Testis (tissue), 2 donors: ENCODE measurements at regions not wholly inside any gene's neighbourhood (a gene's known extent, or its start where the extent isn't known, plus 50 kb on each side); places are given as distances from the start of the nearest gene placed in this dataset.

Source experiments
- DNase-seq: peaks from one replicate; pipeline ENCODE4 v3.0.0-alpha.2; 2019
- H3K27ac ChIP-seq, 2 donors: fragments of 200-600 bp; sonication (generic); one replicate each; pipeline ENCODE4 v1.5.1; 2019
- H3K27me3 ChIP-seq: fragments of 200-600 bp; sonication (generic); one replicate; pipeline ENCODE4 v1.5.1; 2019
- H3K36me3 ChIP-seq: fragments of 200-600 bp; sonication (generic); one replicate; pipeline ENCODE4 v1.5.1; 2017; ENCODE audit warnings: low read depth; ENCODE audit errors: missing control alignments
- H3K4me1 ChIP-seq: fragments of 200-600 bp; sonication (generic); one replicate; pipeline ENCODE4 v1.5.1; 2019
- H3K4me3 ChIP-seq, 2 donors: fragments of 200-600 bp; sonication (generic); one replicate each; pipeline ENCODE4 v1.5.1; 2017 to 2019
- H3K9me3 ChIP-seq: fragments of 200-600 bp; sonication (generic); one replicate; pipeline ENCODE4 v1.5.1; 2017
- POLR2A ChIP-seq: fragments of 450-650 bp; IDR thresholded peaks from one replicate; pipeline ENCODE4 v1.6.1; 2017; ENCODE audit warnings: antibody characterized with exemption, mild to moderate bottlenecking, moderate library complexity
- WGBS, 2 donors: methylation state at CpG; one replicate each; pipeline ENCODE4 v1.1.5; 2018; 5-methylcytosine and 5-hydroxymethylcytosine counted together
- intact Hi-C: fragments of 100-400 bp; cut with DNase I; formaldehyde crosslinking; loops from one replicate; pipeline ENCODE4 v1.15.1; 2023; ENCODE audit warnings: low total_unique reads
- TF ChIP-seq, protein P1 (sequence below), 3 experiments: fragments of 450-650 bp in 2 of 3; fragments of 200-600 bp in 1 of 3; sonication (generic) in 1 of 3; IDR thresholded peaks; one replicate each; pipeline ENCODE4 v1.5.1; 2016 to 2019; ENCODE audit warnings: antibody characterized with exemption in 3 of 3, mild to moderate bottlenecking in 2 of 3, moderate library complexity in 1 of 3

DNA sequence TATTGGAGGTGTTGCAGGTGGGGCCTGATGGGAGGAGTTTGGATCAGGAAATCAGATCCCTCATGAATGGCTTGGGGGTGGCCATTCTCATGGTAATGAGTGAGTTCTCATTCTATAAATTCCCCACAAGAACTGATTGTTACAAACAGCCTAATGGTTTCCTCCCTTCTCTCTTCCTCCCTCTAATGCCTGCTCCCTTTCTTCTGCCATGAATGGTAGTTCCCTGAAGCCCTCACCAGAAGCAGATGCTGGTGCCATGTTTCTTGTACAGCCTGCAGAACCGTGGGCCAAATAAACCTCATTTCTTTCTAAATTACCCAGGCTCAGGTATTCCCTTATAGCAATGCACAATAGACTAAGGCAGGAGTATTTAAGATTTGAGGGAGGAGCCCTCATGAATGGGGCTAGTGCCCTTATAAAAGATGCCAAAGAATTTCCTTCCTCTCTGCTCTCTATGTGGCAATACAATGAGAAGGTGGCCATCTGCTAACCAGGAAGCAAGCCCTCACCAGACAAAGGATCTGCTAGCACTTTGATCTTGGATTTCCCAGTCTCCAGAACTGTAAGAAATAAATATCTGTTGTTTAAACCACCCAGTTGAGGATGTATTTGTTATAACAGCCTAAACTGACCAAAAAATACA, 251.8 kb downstream of the ZEB2 start:
- no peaks in the 10 kb centered on the region for H3K4me1 ChIP-seq

DNA sequence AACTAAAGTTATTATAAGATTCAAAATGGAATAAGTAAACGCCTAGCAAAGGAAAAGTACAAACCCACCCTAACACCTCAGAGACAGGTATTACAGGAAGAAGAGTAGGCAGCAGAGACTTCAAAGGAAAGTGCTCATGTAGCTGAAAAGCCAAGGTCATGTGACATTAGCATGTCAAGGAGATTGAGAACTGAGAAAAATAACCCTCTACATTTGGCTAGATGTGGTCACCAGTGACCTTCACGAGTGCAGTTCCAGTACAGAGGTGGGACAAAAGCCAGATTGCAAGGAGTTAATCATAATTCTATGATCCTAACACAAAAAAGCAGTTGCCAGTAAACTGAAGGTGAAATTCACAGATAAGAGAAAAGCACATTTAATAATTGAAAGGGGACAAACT, 252.7 kb downstream of the ZEB2 start:
- no peak for DNase-seq
- Histone ChIP-seq H3K27ac (no peak overlapping the region), H3K27me3 (no peaks in the 10 kb centered on the region), H3K4me3 (no peak overlapping the region), H3K36me3 (no peaks in the 10 kb centered on the region), H3K4me1 (no peaks in the 10 kb centered on the region), H3K9me3 (no peaks in the 10 kb centered on the region)
- TF ChIP-seq POLR2A = no peak
- TF ChIP-seq, protein P1, sequence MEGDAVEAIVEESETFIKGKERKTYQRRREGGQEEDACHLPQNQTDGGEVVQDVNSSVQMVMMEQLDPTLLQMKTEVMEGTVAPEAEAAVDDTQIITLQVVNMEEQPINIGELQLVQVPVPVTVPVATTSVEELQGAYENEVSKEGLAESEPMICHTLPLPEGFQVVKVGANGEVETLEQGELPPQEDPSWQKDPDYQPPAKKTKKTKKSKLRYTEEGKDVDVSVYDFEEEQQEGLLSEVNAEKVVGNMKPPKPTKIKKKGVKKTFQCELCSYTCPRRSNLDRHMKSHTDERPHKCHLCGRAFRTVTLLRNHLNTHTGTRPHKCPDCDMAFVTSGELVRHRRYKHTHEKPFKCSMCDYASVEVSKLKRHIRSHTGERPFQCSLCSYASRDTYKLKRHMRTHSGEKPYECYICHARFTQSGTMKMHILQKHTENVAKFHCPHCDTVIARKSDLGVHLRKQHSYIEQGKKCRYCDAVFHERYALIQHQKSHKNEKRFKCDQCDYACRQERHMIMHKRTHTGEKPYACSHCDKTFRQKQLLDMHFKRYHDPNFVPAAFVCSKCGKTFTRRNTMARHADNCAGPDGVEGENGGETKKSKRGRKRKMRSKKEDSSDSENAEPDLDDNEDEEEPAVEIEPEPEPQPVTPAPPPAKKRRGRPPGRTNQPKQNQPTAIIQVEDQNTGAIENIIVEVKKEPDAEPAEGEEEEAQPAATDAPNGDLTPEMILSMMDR (IDR thresholded peaks at IDR 0.05) = no peak
- intact Hi-C loops = no loop called here
- 37 to 45% methylated on average over 2 of the region's 2 CpGs for WGBS, 2 donors

More for the DNA sequence above, 251.8 kb downstream of the ZEB2 start:
- WGBS, 2 donors = 86% methylated on average over 1 of the region's 1 CpG
- Histone ChIP-seq H3K4me3 (no peak overlapping the region), H3K27ac (no peak overlapping the region), H3K27me3 (no peaks in the 10 kb centered on the region), H3K36me3 (no peaks in the 10 kb centered on the region), H3K9me3 (no peaks in the 10 kb centered on the region)
- intact Hi-C loops = no loop called here
- no peak for DNase-seq
- no peak for TF ChIP-seq POLR2A
- TF ChIP-seq, protein P1 (IDR thresholded peaks at IDR 0.05) = no peak

DNA sequence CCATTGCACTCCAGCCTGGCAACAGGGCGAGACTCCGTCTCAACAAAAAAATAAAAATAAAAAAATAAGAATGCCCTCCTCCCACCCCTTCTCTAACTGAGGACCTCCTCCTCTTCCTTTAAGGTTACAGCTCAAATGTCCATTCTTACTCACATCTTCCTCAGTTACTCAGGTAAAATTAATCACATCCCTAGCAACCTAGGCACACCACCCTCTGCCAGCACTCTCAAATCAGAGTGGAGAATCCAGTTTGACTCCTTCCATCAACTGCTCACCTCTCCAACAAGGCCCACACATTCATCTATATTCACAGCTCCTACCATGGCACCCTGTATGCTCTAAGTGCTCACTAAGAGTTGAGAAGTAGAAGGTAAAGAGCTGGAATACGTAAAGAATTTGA, 254.3 kb downstream of the ZEB2 start:
- H3K27me3 ChIP-seq = no peaks in the 10 kb centered on the region
- no peak overlapping the region for H3K4me3 ChIP-seq
- H3K27ac ChIP-seq = no peak overlapping the region
- no peak for DNase-seq
- H3K9me3 ChIP-seq = no peaks in the 10 kb centered on the region
- WGBS, 2 donors = 87 to 89% methylated on average over 3 of the region's 3 CpGs
- no peaks in the 10 kb centered on the region for H3K36me3 ChIP-seq
- H3K4me1 ChIP-seq = no peaks in the 10 kb centered on the region
- intact Hi-C loops = no loop called here
- TF ChIP-seq, protein P1 (IDR thresholded peaks at IDR 0.05) = no peak
- TF ChIP-seq POLR2A = no peak

DNA sequence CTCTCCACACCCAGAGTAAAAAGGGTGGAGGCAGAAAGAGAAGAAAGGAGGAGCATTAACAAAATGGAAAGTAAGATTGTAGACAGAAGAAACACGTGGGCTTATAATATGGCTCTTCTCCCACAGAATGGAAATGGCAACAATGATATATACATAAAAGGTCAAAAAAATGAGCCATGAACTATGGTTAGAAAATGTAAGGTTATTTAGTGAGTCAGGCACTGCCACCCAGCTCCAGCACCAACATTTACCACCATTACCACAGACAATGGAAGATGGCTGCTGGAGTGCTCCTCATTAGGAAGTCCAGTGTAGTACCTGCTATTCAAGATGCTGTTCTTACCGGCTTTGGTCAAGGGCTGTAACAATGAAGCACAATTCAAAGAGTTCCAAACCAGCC, 258.0 kb downstream of the ZEB2 start:
- Histone ChIP-seq H3K27me3 (no peaks in the 10 kb centered on the region), H3K9me3 (no peaks in the 10 kb centered on the region), H3K4me3 (no peak overlapping the region), H3K4me1 (no peaks in the 10 kb centered on the region), H3K27ac (no peak overlapping the region), H3K36me3 (no peaks in the 10 kb centered on the region)
- TF ChIP-seq POLR2A = no peak
- TF ChIP-seq, protein P1 (IDR thresholded peaks at IDR 0.05) = no peak
- intact Hi-C loops = no loop called here
- no peak for DNase-seq
- WGBS, 2 donors = 76 to 90% methylated on average over 2 of the region's 2 CpGs

DNA sequence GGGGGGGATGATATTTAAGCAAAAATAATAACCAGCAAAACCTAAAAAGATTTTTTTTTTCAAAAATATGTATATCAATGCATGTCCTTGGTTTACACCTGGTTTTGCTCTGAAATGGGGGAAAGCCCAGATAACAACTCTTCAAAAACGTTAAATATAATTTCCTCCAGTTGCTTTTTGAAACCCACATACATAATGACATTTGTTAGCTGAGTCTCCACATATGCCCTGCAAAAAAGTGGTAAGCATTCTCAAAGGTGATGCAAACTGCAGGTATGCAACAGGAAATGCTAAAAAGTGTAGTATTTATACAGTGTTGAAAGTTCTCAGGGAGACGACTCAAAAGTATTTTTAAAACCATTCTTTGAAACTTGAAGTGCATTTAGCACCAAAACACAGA, 258.6 kb downstream of the ZEB2 start:
- Histone ChIP-seq H3K4me3 (no peak overlapping the region), H3K27me3 (no peaks in the 10 kb centered on the region), H3K9me3 (no peaks in the 10 kb centered on the region), H3K4me1 (no peaks in the 10 kb centered on the region), H3K27ac (no peak overlapping the region), H3K36me3 (no peaks in the 10 kb centered on the region)
- 66 to 77% methylated on average over 2 of the region's 2 CpGs for WGBS, 2 donors
- intact Hi-C loops = no loop called here
- no peak for DNase-seq
- TF ChIP-seq, protein P1 (IDR thresholded peaks at IDR 0.05) = no peak
- TF ChIP-seq POLR2A = no peak
